Sigmoid colon (tissue), 4 donors: ENCODE measurements at regions not wholly inside any gene's neighbourhood (a gene's known extent, or its start where the extent isn't known, plus 50 kb on each side); places are given as distances from the start of the nearest gene placed in this dataset.

Experiments
- POLR2AphosphoS5 ChIP-seq, 4 donors: sonication (generic); formaldehyde crosslinking; IDR thresholded peaks; one replicate each; pipeline ENCODE4 v1.6.1; 2017; ENCODE audit warnings: antibody characterized with exemption in 4 of 4
- TF ChIP-seq, protein P1 (sequence below), 4 experiments: fragments of 450-650 bp in 3 of 4; fragments of 200-600 bp in 1 of 4; IDR thresholded peaks; one replicate each; pipeline ENCODE4 v1.5.1; 2016 to 2019; ENCODE audit warnings: antibody characterized with exemption in 4 of 4, mild to moderate bottlenecking in 3 of 4, moderate library complexity in 2 of 4

DNA sequence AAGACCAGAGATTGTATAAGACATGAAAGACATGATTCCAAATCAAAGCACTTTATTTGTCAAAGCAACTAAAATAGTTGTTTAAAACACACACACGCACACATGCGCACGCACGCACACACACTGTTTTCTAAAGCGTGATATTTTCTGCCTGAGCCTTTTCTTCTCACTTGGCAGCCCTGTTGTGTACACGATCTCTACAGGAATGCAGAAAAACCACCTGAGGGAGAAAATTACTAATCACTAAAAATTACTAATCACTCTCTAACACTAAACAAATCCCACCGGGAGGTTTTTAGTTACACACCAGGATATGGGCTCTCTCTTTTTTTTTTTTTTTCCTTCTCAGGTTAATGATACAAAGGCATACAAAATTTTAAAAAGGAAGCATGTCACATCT is 160.1 kb upstream of the ATP11B start:
- TF ChIP-seq, protein P1, sequence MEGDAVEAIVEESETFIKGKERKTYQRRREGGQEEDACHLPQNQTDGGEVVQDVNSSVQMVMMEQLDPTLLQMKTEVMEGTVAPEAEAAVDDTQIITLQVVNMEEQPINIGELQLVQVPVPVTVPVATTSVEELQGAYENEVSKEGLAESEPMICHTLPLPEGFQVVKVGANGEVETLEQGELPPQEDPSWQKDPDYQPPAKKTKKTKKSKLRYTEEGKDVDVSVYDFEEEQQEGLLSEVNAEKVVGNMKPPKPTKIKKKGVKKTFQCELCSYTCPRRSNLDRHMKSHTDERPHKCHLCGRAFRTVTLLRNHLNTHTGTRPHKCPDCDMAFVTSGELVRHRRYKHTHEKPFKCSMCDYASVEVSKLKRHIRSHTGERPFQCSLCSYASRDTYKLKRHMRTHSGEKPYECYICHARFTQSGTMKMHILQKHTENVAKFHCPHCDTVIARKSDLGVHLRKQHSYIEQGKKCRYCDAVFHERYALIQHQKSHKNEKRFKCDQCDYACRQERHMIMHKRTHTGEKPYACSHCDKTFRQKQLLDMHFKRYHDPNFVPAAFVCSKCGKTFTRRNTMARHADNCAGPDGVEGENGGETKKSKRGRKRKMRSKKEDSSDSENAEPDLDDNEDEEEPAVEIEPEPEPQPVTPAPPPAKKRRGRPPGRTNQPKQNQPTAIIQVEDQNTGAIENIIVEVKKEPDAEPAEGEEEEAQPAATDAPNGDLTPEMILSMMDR (IDR thresholded peaks at IDR 0.05): no peak
- no peak for TF ChIP-seq POLR2AphosphoS5 (IDR thresholded peaks at IDR 0.05)
